Stomach smooth muscle (tissue), 2 donors: ENCODE measurements at regions not wholly inside any gene's neighbourhood (a gene's known extent, or its start where the extent isn't known, plus 50 kb on each side); places are given as distances from the start of the nearest gene placed in this dataset.
"Not testable (repeated sequence)": the region's sequence is repeated elsewhere in the genome, so short reads cannot be mapped to it uniquely, and the experiment has no call there.

ENCODE experiments used
- H3K27ac ChIP-seq: one replicate; pipeline ENCODE4 v1.7.0; 2013; ENCODE audit warnings: mild to moderate bottlenecking, low read length, inconsistent platforms
- H3K27me3 ChIP-seq, 2 donors: one replicate each; pipeline ENCODE4 v1.7.0; 2013; ENCODE audit warnings: low read length in 2 of 2; ENCODE audit not compliant: insufficient read depth in 2 of 2, control insufficient read depth in 1 of 2
- H3K36me3 ChIP-seq, 2 donors: one replicate each; pipeline ENCODE4 v1.7.0; 2013; ENCODE audit warnings: low read length in 2 of 2; ENCODE audit not compliant: control insufficient read depth in 2 of 2, insufficient read depth in 2 of 2
- H3K4me1 ChIP-seq: one replicate; pipeline ENCODE4 v1.7.0; 2013; ENCODE audit warnings: low read length; ENCODE audit not compliant: control insufficient read depth, insufficient read depth
- H3K4me3 ChIP-seq, 2 donors: one replicate each; pipeline ENCODE4 v1.7.0; 2013; ENCODE audit warnings: low read length in 2 of 2
- H3K9ac ChIP-seq, 2 donors: one replicate each; pipeline ENCODE4 v1.7.0; 2013; ENCODE audit warnings: low read length in 2 of 2, mild to moderate bottlenecking in 1 of 2
- H3K9me3 ChIP-seq, 2 donors: one replicate each; pipeline ENCODE4 v1.7.0; 2013; ENCODE audit warnings: low read length in 2 of 2; ENCODE audit not compliant: control insufficient read depth in 2 of 2
- donor health status: healthy.
- donor health status: Pancreatic carcinoma.

- not testable (repeated sequence) for H3K9me3 ChIP-seq, H3K4me1 ChIP-seq, H3K9ac ChIP-seq, H3K36me3 ChIP-seq, H3K27ac ChIP-seq, H3K4me3 ChIP-seq, H3K27me3 ChIP-seq
These were observed 131.5 kb upstream of the VANGL1 start for GRCh38 chr1:115510226-115510625.

GRCh38 chr1:115507901-115508300, 133.9 kb upstream of the VANGL1 start:
- peaks cover 0 to 3% of the 10 kb centered on the region in 2 donors for H3K9me3 ChIP-seq
- no peaks in the 10 kb centered on the region for H3K4me1 ChIP-seq
- H3K27ac ChIP-seq = no peak overlapping the region
- H3K27me3 ChIP-seq = no peaks in the 10 kb centered on the region
- H3K4me3 ChIP-seq = no peak overlapping the region
- H3K36me3 ChIP-seq = no peaks in the 10 kb centered on the region
- H3K9ac ChIP-seq = no peak overlapping the region

- Histone ChIP-seq H3K9ac (no peak overlapping the region), H3K9me3 (peaks cover 0 to 3% of the 10 kb centered on the region in 2 donors), H3K27ac (no peak overlapping the region), H3K4me3 (no peak overlapping the region), H3K4me1 (no peaks in the 10 kb centered on the region), H3K27me3 (no peaks in the 10 kb centered on the region), H3K36me3 (no peaks in the 10 kb centered on the region)
These were observed 134.7 kb upstream of the VANGL1 start for GRCh38 chr1:115506924-115507589.

GRCh38 chr1:115506518-115506917, 135.3 kb upstream of the VANGL1 start:
- H3K27me3 ChIP-seq = no peaks in the 10 kb centered on the region
- H3K9me3 ChIP-seq = no peaks in the 10 kb centered on the region
- H3K4me3 ChIP-seq = no peak overlapping the region
- no peaks in the 10 kb centered on the region for H3K36me3 ChIP-seq
- H3K4me1 ChIP-seq = no peaks in the 10 kb centered on the region
- no peak overlapping the region for H3K9ac ChIP-seq
- no peak overlapping the region for H3K27ac ChIP-seq

- Histone ChIP-seq H3K4me1 (no peaks in the 10 kb centered on the region), H3K36me3 (no peaks in the 10 kb centered on the region), H3K27me3 (no peaks in the 10 kb centered on the region)
These were observed 136.6 kb upstream of the VANGL1 start for GRCh38 chr1:115505148-115505571.

GRCh38 chr1:115502183-115502582, 139.6 kb upstream of the VANGL1 start:
- not testable (repeated sequence) for H3K27me3 ChIP-seq, H3K36me3 ChIP-seq, H3K4me3 ChIP-seq, H3K9ac ChIP-seq, H3K4me1 ChIP-seq, H3K27ac ChIP-seq, H3K9me3 ChIP-seq

More at GRCh38 chr1:115505148-115505571, 136.6 kb upstream of the VANGL1 start:
- Histone ChIP-seq H3K9ac (no peak overlapping the region), H3K4me3 (no peak overlapping the region), H3K27ac (no peak overlapping the region), H3K9me3 (no peaks in the 10 kb centered on the region)

- Histone ChIP-seq H3K4me1 (no peaks in the 10 kb centered on the region), H3K9ac (no peak overlapping the region), H3K27ac (no peak overlapping the region), H3K27me3 (no peaks in the 10 kb centered on the region), H3K36me3 (no peaks in the 10 kb centered on the region), H3K4me3 (no peak overlapping the region), H3K9me3 (no peaks in the 10 kb centered on the region)
These were observed 140.3 kb upstream of the VANGL1 start for GRCh38 chr1:115501476-115501875.

GRCh38 chr1:115499253-115499652, 142.5 kb upstream of the VANGL1 start:
- no peaks in the 10 kb centered on the region for H3K36me3 ChIP-seq
- no peak overlapping the region for H3K9ac ChIP-seq
- no peak overlapping the region for H3K27ac ChIP-seq
- no peaks in the 10 kb centered on the region for H3K4me1 ChIP-seq
- H3K4me3 ChIP-seq = no peak overlapping the region
- no peaks in the 10 kb centered on the region for H3K27me3 ChIP-seq
- no peaks in the 10 kb centered on the region for H3K9me3 ChIP-seq

GRCh38 chr1:115496904-115497527, 144.8 kb upstream of the VANGL1 start:
- no peak overlapping the region for H3K27ac ChIP-seq

GRCh38 chr1:115495625-115496024, 146.1 kb upstream of the VANGL1 start:
- no peak overlapping the region for H3K9ac ChIP-seq
- no peaks in the 10 kb centered on the region for H3K9me3 ChIP-seq
- H3K27ac ChIP-seq = no peak overlapping the region
- no peaks in the 10 kb centered on the region for H3K4me1 ChIP-seq
- no peaks in the 10 kb centered on the region for H3K27me3 ChIP-seq
- no peak overlapping the region for H3K4me3 ChIP-seq
- H3K36me3 ChIP-seq = no peaks in the 10 kb centered on the region

More at GRCh38 chr1:115496904-115497527, 144.8 kb upstream of the VANGL1 start:
- no peaks in the 10 kb centered on the region for H3K9me3 ChIP-seq
- H3K27me3 ChIP-seq = no peaks in the 10 kb centered on the region
- H3K4me1 ChIP-seq = no peaks in the 10 kb centered on the region
- H3K4me3 ChIP-seq = no peak overlapping the region
- no peaks in the 10 kb centered on the region for H3K36me3 ChIP-seq
- H3K9ac ChIP-seq = no peak overlapping the region

GRCh38 chr1:115495111-115495510, 146.7 kb upstream of the VANGL1 start:
- H3K27ac ChIP-seq = no peak overlapping the region
- no peak overlapping the region for H3K9ac ChIP-seq
- H3K36me3 ChIP-seq = no peaks in the 10 kb centered on the region
- no peak overlapping the region for H3K4me3 ChIP-seq
- no peaks in the 10 kb centered on the region for H3K27me3 ChIP-seq
- H3K4me1 ChIP-seq = no peaks in the 10 kb centered on the region
- H3K9me3 ChIP-seq = no peaks in the 10 kb centered on the region
